IPS DF 6.9 (cell line): ENCODE measurements at regions not wholly inside any gene's neighbourhood (a gene's known extent, or its start where the extent isn't known, plus 50 kb on each side); places are given as distances from the start of the nearest gene placed in this dataset.
"Not testable (repeated sequence)": the region's sequence is repeated elsewhere in the genome, so short reads cannot be mapped to it uniquely, and the experiment has no call there.

Source experiments
- DNase-seq: peaks from one replicate; pipeline ENCODE4 v3.0.0-alpha.2; 2013; ENCODE audit warnings: low read depth, low spot score
- H3K27ac ChIP-seq: one replicate; pipeline ENCODE4 v1.5.1; 2013; ENCODE audit warnings: low read length, control low read depth
- H3K27me3 ChIP-seq: 2 replicates; pipeline ENCODE4 v1.6.1; 2013; ENCODE audit warnings: mild to moderate bottlenecking, low read length; ENCODE audit not compliant: control insufficient read depth, insufficient read depth
- H3K36me3 ChIP-seq: 2 replicates; pipeline ENCODE4 v1.6.1; 2013; ENCODE audit warnings: low read length; ENCODE audit not compliant: control insufficient read depth, insufficient read depth
- H3K4me1 ChIP-seq: 2 replicates; pipeline ENCODE4 v1.6.1; 2013; ENCODE audit warnings: low read length; ENCODE audit not compliant: control insufficient read depth, insufficient read depth
- H3K4me3 ChIP-seq: 2 replicates; pipeline ENCODE4 v1.5.1; 2013; ENCODE audit warnings: mild to moderate bottlenecking, low read length
- H3K9me3 ChIP-seq: 2 replicates; pipeline ENCODE4 v1.6.1; 2013; ENCODE audit warnings: low read length, inconsistent platforms; ENCODE audit not compliant: control insufficient read depth, insufficient read depth
- WGBS: extraction: QIAGEN DNeasy Blood & Tissue Kit; methylation state at CpG from one replicate; pipeline ENCODE4 v1.1.7; 2013; ENCODE audit warnings: mixed read lengths, missing lambda C conversion rate; ENCODE audit not compliant: insufficient read length, insufficient coverage; 5-methylcytosine and 5-hydroxymethylcytosine counted together

DNA sequence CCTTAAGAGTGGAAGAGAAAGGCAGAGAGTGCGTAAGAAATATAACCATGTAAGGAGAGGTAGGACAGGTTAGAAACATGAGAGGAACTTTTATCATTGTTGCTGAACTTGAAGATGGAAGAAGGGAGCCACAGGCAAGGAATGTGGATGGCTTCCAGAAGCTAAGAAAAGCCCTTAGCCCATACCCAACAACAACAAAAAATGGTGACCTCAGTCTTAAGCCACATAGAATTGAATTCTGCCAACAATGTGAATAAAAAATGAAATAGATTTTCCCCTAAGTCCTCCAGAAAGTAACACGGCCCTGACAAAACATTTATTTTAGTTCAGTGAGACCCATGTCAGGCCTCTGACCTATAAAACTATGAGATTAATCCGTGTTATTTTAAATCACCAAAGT lies 767.3 kb downstream of the FAM181B start:
- Histone ChIP-seq H3K27me3 (no peaks in the 10 kb centered on the region), H3K27ac (no peak overlapping the region), H3K36me3 (no peaks in the 10 kb centered on the region), H3K4me1 (no peaks in the 10 kb centered on the region), H3K9me3 (no peaks in the 10 kb centered on the region), H3K4me3 (no peak overlapping the region)
- DNase-seq, result no peak
- WGBS, result no CpG with 5 or more reads among the region's 3 CpGs

DNA sequence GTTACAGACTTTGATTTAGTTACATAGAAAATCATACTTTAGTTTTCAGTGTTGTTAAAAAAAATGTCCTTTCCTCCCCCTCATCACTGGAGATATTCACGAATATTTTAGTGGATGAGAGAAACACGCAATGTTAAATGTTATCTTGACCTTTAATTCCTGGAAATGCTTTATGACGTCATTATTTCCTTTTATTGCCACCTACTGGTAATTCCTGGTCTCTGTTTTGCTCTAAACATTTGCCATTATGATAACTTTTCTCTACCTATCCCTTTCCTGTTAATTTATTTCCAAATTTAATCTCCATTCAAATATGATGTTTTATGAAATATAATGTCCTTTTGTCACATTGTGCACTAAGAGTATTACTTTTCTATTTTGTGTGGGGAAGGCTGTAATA lies 770.6 kb downstream of the FAM181B start:
- H3K4me3 ChIP-seq, result no peak overlapping the region
- no peaks in the 10 kb centered on the region for H3K9me3 ChIP-seq
- DNase-seq, result no peak
- no peaks in the 10 kb centered on the region for H3K27me3 ChIP-seq
- no CpG with 5 or more reads among the region's 3 CpGs for WGBS
- no peaks in the 10 kb centered on the region for H3K36me3 ChIP-seq
- no peak overlapping the region for H3K27ac ChIP-seq
- H3K4me1 ChIP-seq, result no peaks in the 10 kb centered on the region

DNA sequence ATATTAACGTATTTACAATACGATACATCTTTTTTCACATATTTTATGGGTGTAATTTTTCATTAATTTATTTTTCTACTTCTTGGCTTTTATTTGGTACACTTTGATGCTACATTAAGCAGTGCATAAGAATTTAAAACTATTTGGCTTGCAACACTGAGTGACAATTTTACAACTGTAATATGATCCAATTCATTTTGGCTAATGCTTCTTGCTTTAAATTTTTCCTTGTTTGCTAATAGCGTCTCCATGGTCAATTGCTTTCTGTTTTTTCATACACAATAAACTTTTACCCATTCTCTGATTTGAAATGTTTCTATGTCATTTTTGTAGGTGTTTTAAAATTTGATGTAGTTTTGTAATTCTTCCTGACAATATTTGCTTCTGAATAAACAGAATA lies 773.2 kb downstream of the FAM181B start:
- Histone ChIP-seq H3K4me3 (no peak overlapping the region), H3K4me1 (no peaks in the 10 kb centered on the region), H3K9me3 (no peaks in the 10 kb centered on the region), H3K27me3 (no peaks in the 10 kb centered on the region), H3K36me3 (no peaks in the 10 kb centered on the region), H3K27ac (no peak overlapping the region)
- WGBS, result 100% methylated on average over 2 of the region's 3 CpGs
- no peak for DNase-seq

GRCh38 chr11:81959341-81959740 lies 774.3 kb downstream of the FAM181B start:
- H3K4me1 ChIP-seq, result no peaks in the 10 kb centered on the region
- H3K36me3 ChIP-seq, result no peaks in the 10 kb centered on the region
- WGBS, result no CpG with 5 or more reads among the region's 2 CpGs
- H3K27me3 ChIP-seq, result no peaks in the 10 kb centered on the region
- H3K27ac ChIP-seq, result no peak overlapping the region
- no peaks in the 10 kb centered on the region for H3K9me3 ChIP-seq
- no peak overlapping the region for H3K4me3 ChIP-seq
- no peak for DNase-seq

GRCh38 chr11:81954301-81954700 lies 779.4 kb downstream of the FAM181B start:
- not testable (repeated sequence) for H3K4me1 ChIP-seq, H3K9me3 ChIP-seq, H3K27me3 ChIP-seq, DNase-seq, H3K36me3 ChIP-seq, H3K27ac ChIP-seq, H3K4me3 ChIP-seq
- WGBS, result no CpG with 5 or more reads among the region's 6 CpGs

GRCh38 chr11:81946831-81947230 lies 786.8 kb downstream of the FAM181B start:
- H3K27me3 ChIP-seq, result no peaks in the 10 kb centered on the region
- no peaks in the 10 kb centered on the region for H3K36me3 ChIP-seq
- no peaks in the 10 kb centered on the region for H3K9me3 ChIP-seq
- DNase-seq, result no peak
- H3K27ac ChIP-seq, result no peak overlapping the region
- no CpG with 5 or more reads among the region's 3 CpGs for WGBS
- H3K4me1 ChIP-seq, result no peaks in the 10 kb centered on the region
- no peak overlapping the region for H3K4me3 ChIP-seq

DNA sequence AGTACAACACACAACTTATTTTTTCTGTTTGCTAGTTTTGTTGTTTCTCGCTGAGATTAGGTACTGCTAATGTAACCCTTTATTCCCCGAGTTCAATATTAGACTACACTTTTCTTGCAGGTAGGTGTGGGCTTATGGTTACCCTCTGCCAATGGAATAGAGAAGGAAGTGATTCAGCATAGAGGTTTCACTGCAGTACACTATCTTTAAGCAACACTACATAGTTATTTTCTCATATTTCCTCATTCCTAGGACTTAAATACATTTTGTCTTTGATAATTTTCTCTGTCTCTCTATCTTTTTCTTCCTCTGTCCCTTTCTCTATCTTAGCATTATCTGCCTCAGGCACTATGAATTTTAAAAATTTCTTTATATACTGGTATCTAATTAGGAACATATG lies 791.0 kb downstream of the FAM181B start:
- Histone ChIP-seq H3K4me1 (no peaks in the 10 kb centered on the region), H3K4me3 (no peak overlapping the region), H3K9me3 (no peaks in the 10 kb centered on the region), H3K27me3 (no peaks in the 10 kb centered on the region), H3K27ac (no peak overlapping the region), H3K36me3 (no peaks in the 10 kb centered on the region)
- no peak for DNase-seq
- no CpG with 5 or more reads among the region's 2 CpGs for WGBS

DNA sequence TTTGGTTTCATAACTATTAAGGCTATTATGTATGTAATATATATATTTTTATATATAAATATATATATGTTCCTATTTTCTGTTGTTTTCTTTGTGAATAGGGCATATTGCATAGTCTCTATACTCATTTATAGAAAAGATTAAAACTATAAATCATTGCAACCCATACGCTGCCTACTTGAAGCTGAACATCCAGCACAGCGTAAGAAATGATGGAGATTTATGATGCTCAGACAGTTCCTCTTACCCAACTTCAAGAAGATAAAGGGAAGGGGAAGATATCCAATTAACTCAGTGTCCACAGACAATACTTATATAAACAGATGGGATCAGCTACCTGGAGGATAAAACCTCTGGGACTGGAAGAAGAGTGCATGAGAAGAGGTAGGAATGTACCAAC lies 791.7 kb downstream of the FAM181B start:
- no CpG with 5 or more reads among the region's 2 CpGs for WGBS
- no peaks in the 10 kb centered on the region for H3K9me3 ChIP-seq
- H3K27ac ChIP-seq, result no peak overlapping the region
- no peaks in the 10 kb centered on the region for H3K27me3 ChIP-seq
- H3K4me3 ChIP-seq, result no peak overlapping the region
- no peaks in the 10 kb centered on the region for H3K4me1 ChIP-seq
- no peaks in the 10 kb centered on the region for H3K36me3 ChIP-seq
- DNase-seq, result no peak

GRCh38 chr11:81932303-81932702 lies 801.4 kb downstream of the FAM181B start:
- WGBS, result no CpG with 5 or more reads among the region's 2 CpGs
- Histone ChIP-seq H3K27me3 (no peaks in the 10 kb centered on the region), H3K36me3 (no peaks in the 10 kb centered on the region), H3K27ac (no peak overlapping the region), H3K4me3 (no peak overlapping the region), H3K9me3 (no peaks in the 10 kb centered on the region), H3K4me1 (no peaks in the 10 kb centered on the region)
- DNase-seq, result no peak

DNA sequence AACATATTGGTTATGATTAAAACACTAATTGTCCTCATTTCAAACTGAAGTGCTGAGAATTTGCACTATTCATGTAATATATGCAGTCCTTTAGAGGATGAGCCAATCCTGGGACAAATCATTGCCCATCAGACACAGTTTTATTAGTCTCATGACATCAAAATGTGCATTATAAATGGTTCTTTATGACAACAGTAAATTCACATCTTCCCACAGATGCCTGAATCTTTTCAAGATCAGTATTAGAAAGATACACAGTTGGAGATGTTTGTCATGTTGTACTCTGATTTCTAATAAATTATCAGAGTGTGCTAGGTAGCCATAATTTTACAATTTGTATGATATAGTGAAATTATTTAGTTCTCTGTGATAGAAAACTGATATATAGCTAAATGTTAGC lies 813.5 kb downstream of the FAM181B start:
- no peaks in the 10 kb centered on the region for H3K9me3 ChIP-seq
- H3K27ac ChIP-seq, result no peak overlapping the region
- H3K4me3 ChIP-seq, result no peak overlapping the region
- DNase-seq, result no peak
- no peaks in the 10 kb centered on the region for H3K36me3 ChIP-seq
- no peaks in the 10 kb centered on the region for H3K27me3 ChIP-seq
- H3K4me1 ChIP-seq, result no peaks in the 10 kb centered on the region

- Histone ChIP-seq H3K36me3 (no peaks in the 10 kb centered on the region), H3K4me1 (no peaks in the 10 kb centered on the region), H3K9me3 (no peaks in the 10 kb centered on the region), H3K27ac (no peak overlapping the region), H3K4me3 (no peak overlapping the region), H3K27me3 (no peaks in the 10 kb centered on the region)
- WGBS, result no CpG with 5 or more reads among the region's 1 CpG
- DNase-seq, result no peak
Observed at GRCh38 chr11:81916451-81916850, 817.2 kb downstream of the FAM181B start.
